ENCODE measurements at regions not wholly inside any gene's neighbourhood (a gene's known extent, or its start where the extent isn't known, plus 50 kb on each side); places are given as distances from the start of the nearest gene placed in this dataset.
"Not testable (repeated sequence)": the region's sequence is repeated elsewhere in the genome, so short reads cannot be mapped to it uniquely, and the experiment has no call there.

GRCh38 chr19:28359431-28360414 is 853.2 kb downstream of the UQCRFS1 start:
- Mint-ChIP-seq H3K4me3 (no peak overlapping the region), H3K27ac (no peak overlapping the region), H3K27me3 (no peaks in the 10 kb centered on the region), H3K4me1 (ENCODE audit: low read depth) (no peaks in the 10 kb centered on the region), H3K36me3 (ENCODE audit: low read depth) (no peaks in the 10 kb centered on the region), H3K9me3 (peaks cover 3% of the 10 kb centered on the region)
- ATAC-seq (no peak), DNase-seq (no peak)
- no peak for TF ChIP-seq CTCF (IDR thresholded peaks at IDR 0.05)
- CTCF ChIA-PET, result no interaction called here
- intact Hi-C loops (cut with micrococcal nuclease), result no loop called here
- POLR2A ChIA-PET, result no interaction called here

GRCh38 chr19:28358633-28359032 is 854.3 kb downstream of the UQCRFS1 start:
- POLR2A ChIA-PET, result no interaction called here
- Mint-ChIP-seq H3K27ac (no peak overlapping the region), H3K4me1 (ENCODE audit: low read depth) (no peaks in the 10 kb centered on the region), H3K9me3 (peaks cover 3% of the 10 kb centered on the region), H3K27me3 (no peaks in the 10 kb centered on the region), H3K4me3 (no peak overlapping the region), H3K36me3 (ENCODE audit: low read depth) (no peaks in the 10 kb centered on the region)
- ATAC-seq, result no peak
- CTCF ChIA-PET, result interaction anchor here (0.7 kb wide), 1 partner anchor 12 kb away, joined by 3 read pairs; no protein-coding TSS in a partner anchor
- no peak for TF ChIP-seq CTCF (IDR thresholded peaks at IDR 0.05)
- intact Hi-C loops (cut with micrococcal nuclease), result no loop called here
- no peak for DNase-seq

GRCh38 chr19:28351761-28352160 is 861.2 kb downstream of the UQCRFS1 start:
- Mint-ChIP-seq H3K4me1 (ENCODE audit: low read depth) (no peaks in the 10 kb centered on the region), H3K36me3 (ENCODE audit: low read depth) (no peaks in the 10 kb centered on the region), H3K27ac (no peak overlapping the region), H3K4me3 (no peak overlapping the region), H3K9me3 (peaks cover 10% of the 10 kb centered on the region), H3K27me3 (no peaks in the 10 kb centered on the region)
- no peak for ATAC-seq
- DNase-seq, result no peak
- ChIA-PET POLR2A (no interaction called here), CTCF (no interaction called here)
- intact Hi-C loops (cut with micrococcal nuclease), result no loop called here
- TF ChIP-seq CTCF (IDR thresholded peaks at IDR 0.05), result no peak

GRCh38 chr19:28351321-28351720 is 861.6 kb downstream of the UQCRFS1 start:
- H3K36me3 Mint-ChIP-seq (ENCODE audit: low read depth); H3K9me3 Mint-ChIP-seq; H3K4me1 Mint-ChIP-seq (ENCODE audit: low read depth); H3K27ac Mint-ChIP-seq; H3K27me3 Mint-ChIP-seq; ATAC-seq; intact Hi-C loops (cut with micrococcal nuclease); H3K4me3 Mint-ChIP-seq; POLR2A ChIA-PET; DNase-seq; CTCF ChIA-PET: not testable (repeated sequence)

GRCh38 chr19:28350673-28351072 is 862.3 kb downstream of the UQCRFS1 start:
- ChIA-PET CTCF (no interaction called here), POLR2A (no interaction called here)
- no peak for ATAC-seq
- Mint-ChIP-seq H3K4me3 (no peak overlapping the region), H3K27ac (no peak overlapping the region), H3K4me1 (ENCODE audit: low read depth) (no peaks in the 10 kb centered on the region), H3K27me3 (no peaks in the 10 kb centered on the region), H3K36me3 (ENCODE audit: low read depth) (no peaks in the 10 kb centered on the region), H3K9me3 (peaks cover 7% of the 10 kb centered on the region)
- intact Hi-C loops (cut with micrococcal nuclease), result no loop called here
- TF ChIP-seq CTCF (IDR thresholded peaks at IDR 0.05), result no peak
- no peak for DNase-seq

All from activated CD8-positive, alpha-beta T cell treated with anti-CD3 and anti-CD28 coated beads for 36 hours (primary cell).